DOHH2 (cell line): ENCODE measurements at regions not wholly inside any gene's neighbourhood (a gene's known extent, or its start where the extent isn't known, plus 50 kb on each side); places are given as distances from the start of the nearest gene placed in this dataset.

Source experiments
- H3F3A ChIP-seq: fragments of 200-600 bp; sonication (generic), shearing (Covaris generic); 2 replicates; pipeline ENCODE4 v1.6.0; 2016; ENCODE audit warnings: antibody characterized with exemption, mild to moderate bottlenecking; ENCODE audit not compliant: control insufficient read depth, insufficient read depth
- H3K27ac ChIP-seq: fragments of 200-600 bp; sonication (generic); 2 replicates; pipeline ENCODE4 v1.5.1; 2014; ENCODE audit warnings: low read depth, mild to moderate bottlenecking, low read length, moderate library complexity
- H3K27me3 ChIP-seq: fragments of 200-600 bp; sonication (generic); 2 replicates; pipeline ENCODE4 v1.6.1; 2014; ENCODE audit warnings: mild to moderate bottlenecking, low read length, mixed read lengths; ENCODE audit not compliant: control insufficient read depth
- H3K36me3 ChIP-seq: fragments of 200-600 bp; sonication (generic); 2 replicates; pipeline ENCODE4 v1.6.1; 2014; ENCODE audit warnings: mild to moderate bottlenecking, low read length, moderate library complexity, mixed read lengths; ENCODE audit not compliant: control insufficient read depth
- H3K4me1 ChIP-seq: fragments of 200-600 bp; sonication (generic); 2 replicates; pipeline ENCODE4 v1.6.1; 2014; ENCODE audit warnings: mild to moderate bottlenecking, low read length, mixed read lengths; ENCODE audit not compliant: control insufficient read depth
- H3K4me2 ChIP-seq: fragments of 200-600 bp; sonication (generic); 2 replicates; pipeline ENCODE4 v1.6.0; 2014; ENCODE audit warnings: mild to moderate bottlenecking, low read length, moderate library complexity
- H3K4me3 ChIP-seq: fragments of 200-600 bp; sonication (generic); 2 replicates; pipeline ENCODE4 v1.5.1; 2014; ENCODE audit warnings: mild to moderate bottlenecking, low read length, mixed read lengths
- H3K79me2 ChIP-seq: fragments of 200-600 bp; sonication (generic); 2 replicates; pipeline ENCODE4 v1.6.1; 2014; ENCODE audit warnings: mild to moderate bottlenecking, low read length, mixed read lengths; ENCODE audit not compliant: control insufficient read depth
- H3K9me2 ChIP-seq: fragments of 200-600 bp; sonication (generic); replicated peaks from 2 replicates; pipeline ENCODE4 v1.6.1; 2014; ENCODE audit warnings: mild to moderate bottlenecking, low read length, mixed read lengths; ENCODE audit not compliant: control insufficient read depth
- H3K9me3 ChIP-seq: fragments of 200-600 bp; sonication (generic); 2 replicates; pipeline ENCODE4 v1.6.1; 2014; ENCODE audit warnings: antibody characterized with exemption, low read length, mixed read lengths; ENCODE audit not compliant: control insufficient read depth, insufficient read depth
- H4K20me1 ChIP-seq: fragments of 200-600 bp; sonication (generic); 2 replicates; pipeline ENCODE4 v1.6.0; 2014; ENCODE audit warnings: low read depth, mild to moderate bottlenecking, antibody characterized with exemption, low read length, moderate library complexity; ENCODE audit not compliant: control insufficient read depth, insufficient read depth
- CTCF ChIP-seq: fragments of 200-600 bp; sonication (generic); IDR thresholded peaks from one replicate; pipeline ENCODE4 v1.5.1; 2014; ENCODE audit warnings: antibody characterized with exemption, mild to moderate bottlenecking, low read depth, low read length; ENCODE audit not compliant: poor library complexity, severe bottlenecking
- EZH2phosphoT487 ChIP-seq: fragments of 200-600 bp; sonication (generic); IDR thresholded peaks from 2 replicates; pipeline ENCODE4 v1.6.1; 2017; ENCODE audit warnings: borderline replicate concordance, mild to moderate bottlenecking, antibody characterized with exemption, low read length, moderate library complexity, mixed read lengths

GRCh38 chr4:20395160-20395773 is 143.6 kb downstream of the SLIT2 start:
- TF ChIP-seq EZH2phosphoT487 (no peak), CTCF (peak; percentile 75)
- Histone ChIP-seq H3K9me2 (no peaks in the 10 kb centered on the region), H3K27ac (no peak overlapping the region), H3K9me3 (no peaks in the 10 kb centered on the region), H3K79me2 (no peaks in the 10 kb centered on the region), H4K20me1 (no peaks in the 10 kb centered on the region), H3F3A (no peaks in the 10 kb centered on the region), H3K27me3 (no peaks in the 10 kb centered on the region), H3K4me2 (no peak overlapping the region), H3K4me3 (no peak overlapping the region), H3K4me1 (no peaks in the 10 kb centered on the region), H3K36me3 (no peaks in the 10 kb centered on the region)

GRCh38 chr4:20403290-20403689 is 151.6 kb downstream of the SLIT2 start:
- Histone ChIP-seq H3K27me3 (no peaks in the 10 kb centered on the region), H4K20me1 (no peaks in the 10 kb centered on the region), H3F3A (no peaks in the 10 kb centered on the region), H3K79me2 (no peaks in the 10 kb centered on the region), H3K9me3 (no peaks in the 10 kb centered on the region), H3K4me2 (no peak overlapping the region), H3K4me3 (no peak overlapping the region), H3K27ac (no peak overlapping the region), H3K4me1 (no peaks in the 10 kb centered on the region), H3K36me3 (no peaks in the 10 kb centered on the region), H3K9me2 (no peaks in the 10 kb centered on the region)
- no peak for TF ChIP-seq EZH2phosphoT487
- TF ChIP-seq CTCF: no peak

- Histone ChIP-seq H3K27me3 (no peaks in the 10 kb centered on the region), H3F3A (no peaks in the 10 kb centered on the region), H3K9me3 (no peaks in the 10 kb centered on the region), H3K9me2 (no peaks in the 10 kb centered on the region), H3K36me3 (no peaks in the 10 kb centered on the region), H3K27ac (no peak overlapping the region), H4K20me1 (no peaks in the 10 kb centered on the region), H3K79me2 (no peaks in the 10 kb centered on the region), H3K4me1 (no peaks in the 10 kb centered on the region), H3K4me2 (no peak overlapping the region), H3K4me3 (no peak overlapping the region)
- TF ChIP-seq EZH2phosphoT487 (no peak), CTCF (no peak)
These were observed 152.1 kb downstream of the SLIT2 start for GRCh38 chr4:20403846-20404245.
